HG02610 (cell line): ENCODE measurements at regions not wholly inside any gene's neighbourhood (a gene's known extent, or its start where the extent isn't known, plus 50 kb on each side); places are given as distances from the start of the nearest gene placed in this dataset.

ENCODE experiments used
- ATAC-seq: cut with Tn5 transposase; IDR thresholded peaks from one replicate; pipeline ENCODE4 v1.9.1; 2021; ENCODE audit warnings: mild to moderate bottlenecking, moderate library complexity; ENCODE audit not compliant: unreplicated experiment

- peak; percentile 84 for ATAC-seq
Observed at GRCh38 chr3:117486719-117487716, 777.4 kb downstream of the TUSC7 start.

DNA sequence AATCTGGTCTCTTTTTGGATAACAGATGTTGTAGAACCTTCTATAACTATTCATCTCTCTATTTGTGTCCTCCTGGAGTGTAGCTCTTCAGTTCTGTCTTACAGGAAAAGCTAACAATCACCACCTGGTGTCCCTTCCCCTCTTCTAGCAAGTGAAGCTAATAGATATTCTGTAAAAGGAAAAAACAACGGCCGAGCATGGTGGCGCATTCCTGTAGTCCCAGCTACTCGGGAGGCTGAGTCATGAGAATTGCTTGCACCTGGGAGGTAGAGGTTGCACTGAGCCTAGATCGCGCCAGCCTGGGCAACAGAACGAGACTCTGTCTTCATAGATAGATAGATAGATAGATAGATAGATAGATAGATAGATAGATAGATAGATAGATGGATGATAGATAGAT lies 779.4 kb downstream of the TUSC7 start:
- no peak for ATAC-seq

DNA sequence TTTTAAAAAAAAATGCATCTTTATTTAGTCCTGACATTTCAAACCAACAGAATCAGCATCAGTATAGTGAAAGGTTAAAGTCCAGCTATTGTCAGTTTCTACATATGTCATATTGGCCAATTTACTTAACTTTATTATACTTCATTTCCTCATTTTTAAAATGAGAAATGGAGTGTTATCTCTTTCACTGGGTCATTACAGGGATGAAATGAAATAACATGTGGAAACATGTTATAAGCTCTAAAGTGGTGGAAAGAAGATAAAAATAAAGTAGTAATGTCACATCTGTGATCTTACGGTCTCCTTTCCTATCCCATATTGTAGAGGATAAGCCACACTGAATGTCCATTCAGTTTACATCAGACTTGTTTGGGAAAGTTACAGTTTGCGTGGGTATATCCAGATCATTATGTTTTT lies 780.1 kb downstream of the TUSC7 start:
- ATAC-seq: no peak

DNA sequence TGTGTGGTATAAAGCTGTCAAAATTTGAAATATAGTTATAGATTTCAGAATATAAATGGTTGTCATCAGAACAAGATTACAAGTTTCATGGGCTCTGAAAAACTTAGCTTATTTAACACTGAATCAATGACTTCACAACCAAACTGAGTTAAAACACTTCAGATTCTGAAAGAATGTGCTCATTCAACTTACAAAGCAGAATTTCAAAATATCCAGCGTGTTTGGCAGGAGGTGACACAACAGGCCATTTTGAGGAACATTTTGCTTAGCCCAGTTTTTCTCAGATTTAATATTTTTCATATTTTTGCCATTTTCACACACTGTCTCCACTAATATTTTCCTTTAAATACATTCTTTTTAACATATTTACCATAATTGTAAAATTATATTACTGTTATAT lies 781.1 kb downstream of the TUSC7 start:
- no peak for ATAC-seq

- ATAC-seq: no peak
Observed at GRCh38 chr3:117495620-117496019, 786.0 kb downstream of the TUSC7 start.

DNA sequence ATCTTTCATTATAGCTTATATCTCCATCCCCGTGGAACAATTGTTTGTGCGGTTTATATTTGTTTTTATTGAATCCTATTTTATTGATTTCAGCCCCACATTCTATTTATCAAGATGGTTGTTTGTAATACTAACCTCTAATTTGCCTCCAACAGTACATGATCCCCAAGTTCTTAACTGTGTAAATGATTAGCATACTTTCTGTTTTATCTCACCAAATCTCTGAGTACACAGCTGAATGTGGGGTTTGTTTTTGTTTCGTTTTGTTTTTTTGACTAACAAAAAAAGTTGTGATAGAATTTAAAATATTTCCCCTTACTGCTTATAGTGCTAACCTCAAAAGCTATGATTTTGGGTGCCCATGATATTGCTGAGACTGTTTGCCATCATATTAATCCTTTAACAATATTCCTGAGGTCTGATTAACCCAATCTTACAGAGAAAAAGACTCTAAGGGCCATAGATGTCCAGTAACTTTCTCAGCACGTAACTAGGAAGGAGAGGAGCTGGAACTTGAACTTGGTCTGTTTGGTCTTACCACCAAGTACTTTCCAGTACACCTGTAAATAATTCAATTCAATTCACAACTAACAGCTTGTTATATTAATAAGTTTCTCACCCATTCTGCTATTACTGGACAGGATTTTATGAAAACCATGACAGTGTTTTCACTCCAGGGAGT lies 789.8 kb downstream of the TUSC7 start:
- no peak for ATAC-seq

GRCh38 chr3:117507958-117508357 lies 798.4 kb downstream of the TUSC7 start:
- ATAC-seq: no peak

DNA sequence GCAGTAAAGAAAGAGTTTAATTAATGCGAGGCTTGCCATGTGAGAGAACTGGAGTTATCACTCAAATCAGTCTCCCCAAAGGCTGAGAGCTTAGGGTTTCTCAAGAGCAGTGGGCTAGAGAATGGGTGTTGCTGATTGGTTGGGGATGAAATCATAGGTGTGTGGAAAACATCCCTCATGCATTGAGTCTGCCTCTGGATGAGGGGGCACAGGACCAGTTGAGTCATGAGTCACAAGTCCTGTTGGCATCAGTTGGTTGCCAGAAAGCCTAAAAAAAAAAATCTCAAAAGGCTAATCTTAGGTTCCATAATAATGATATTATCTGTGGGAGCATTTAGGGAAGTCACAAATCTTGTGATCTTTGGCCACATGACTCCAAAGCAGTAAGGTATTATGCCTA lies 800.3 kb downstream of the TUSC7 start:
- ATAC-seq: no peak

DNA sequence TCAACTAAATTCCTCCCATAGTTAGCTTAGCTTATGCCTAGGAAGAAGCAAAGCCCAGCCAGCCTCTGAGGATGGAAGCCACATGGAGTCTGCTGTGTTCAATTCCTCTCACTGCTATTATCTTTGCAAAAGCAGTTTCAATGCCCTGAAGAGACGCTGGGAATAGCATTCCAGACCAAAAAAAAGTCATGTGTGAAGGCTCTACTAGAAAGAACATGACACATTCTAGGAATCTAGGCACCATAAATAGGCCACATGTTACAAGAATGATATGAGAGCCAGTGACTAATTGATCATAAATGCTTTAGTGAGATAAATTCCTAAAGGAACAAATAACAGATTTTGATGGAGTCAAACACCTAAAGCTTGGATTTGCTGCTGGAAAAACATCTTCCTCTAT lies 800.8 kb downstream of the TUSC7 start:
- ATAC-seq: no peak

GRCh38 chr3:117512975-117513374 lies 803.4 kb downstream of the TUSC7 start:
- no peak for ATAC-seq

- ATAC-seq: no peak
Observed at GRCh38 chr3:117515309-117515708, 805.7 kb downstream of the TUSC7 start.

GRCh38 chr3:117518364-117518763 lies 808.8 kb downstream of the TUSC7 start:
- no peak for ATAC-seq

- ATAC-seq: no peak
Observed at GRCh38 chr3:117519776-117520175, 810.2 kb downstream of the TUSC7 start.

DNA sequence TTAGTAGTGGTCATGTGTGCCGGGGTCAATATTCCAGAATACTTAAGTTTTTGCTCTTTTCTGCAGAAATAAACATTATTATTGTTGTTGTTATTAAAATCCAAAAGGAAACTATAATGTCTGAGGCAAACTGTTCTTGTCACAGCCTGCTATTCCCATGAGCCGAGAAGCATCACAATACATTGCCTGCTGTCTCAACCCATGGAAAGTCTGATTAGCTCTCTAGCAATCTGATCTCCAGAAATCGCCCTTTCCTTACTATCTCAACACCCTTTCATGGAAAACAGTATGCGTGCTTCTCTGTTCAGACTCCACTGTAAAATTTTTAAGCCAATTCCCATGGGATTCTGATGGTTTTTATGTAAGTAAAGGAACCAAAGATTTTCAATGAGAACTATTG lies 811.0 kb downstream of the TUSC7 start:
- no peak for ATAC-seq

- ATAC-seq: no peak
Observed at GRCh38 chr3:117523418-117523817, 813.8 kb downstream of the TUSC7 start.

GRCh38 chr3:117524890-117525289 lies 815.3 kb downstream of the TUSC7 start:
- ATAC-seq: no peak

- no peak for ATAC-seq
Observed at GRCh38 chr3:117526470-117527079, 817.0 kb downstream of the TUSC7 start.

GRCh38 chr3:117527346-117527745 lies 817.8 kb downstream of the TUSC7 start:
- no peak for ATAC-seq

- no peak for ATAC-seq
Observed at GRCh38 chr3:117528688-117529087, 819.1 kb downstream of the TUSC7 start.

GRCh38 chr3:117531078-117531767 lies 821.6 kb downstream of the TUSC7 start:
- ATAC-seq: no peak

DNA sequence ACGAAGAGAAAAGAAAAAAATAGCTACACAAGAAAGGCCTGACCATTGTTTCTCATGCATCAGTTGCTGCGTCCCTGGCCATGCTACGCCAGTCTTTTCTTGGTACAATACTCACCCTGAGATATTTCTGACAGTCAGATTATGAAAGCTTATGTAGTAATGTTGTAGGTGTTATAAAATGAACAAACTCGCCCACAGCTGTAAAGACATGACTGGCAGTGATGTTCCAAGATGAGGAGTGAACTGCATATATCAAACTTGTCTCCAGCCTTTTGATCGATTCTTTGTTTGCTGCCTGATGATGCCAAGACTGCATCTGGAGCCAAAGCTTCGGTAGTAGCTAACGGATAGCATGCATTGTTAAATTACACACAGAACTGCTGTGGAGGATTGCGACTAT lies 822.7 kb downstream of the TUSC7 start:
- no peak for ATAC-seq
